GM18873 (cell line): ENCODE measurements at regions not wholly inside any gene's neighbourhood (a gene's known extent, or its start where the extent isn't known, plus 50 kb on each side); places are given as distances from the start of the nearest gene placed in this dataset.
"Not testable (repeated sequence)": the region's sequence is repeated elsewhere in the genome, so short reads cannot be mapped to it uniquely, and the experiment has no call there.

Source experiments
- ATAC-seq: cut with Tn5 transposase; IDR thresholded peaks from one replicate; pipeline ENCODE4 v1.9.1; 2021; ENCODE audit warnings: mild to moderate bottlenecking, moderate library complexity, moderate number of reproducible peaks; ENCODE audit not compliant: unreplicated experiment, low FRiP score

- no peak for ATAC-seq
These were observed 59.0 kb downstream of the FASLG start for GRCh38 chr1:172717722-172718465.

GRCh38 chr1:172719066-172719627, 60.2 kb downstream of the FASLG start:
- no peak for ATAC-seq

GRCh38 chr1:172719694-172720138, 60.8 kb downstream of the FASLG start:
- no peak for ATAC-seq

GRCh38 chr1:172720339-172720738, 61.4 kb downstream of the FASLG start:
- no peak for ATAC-seq

- no peak for ATAC-seq
These were observed 64.3 kb downstream of the FASLG start for GRCh38 chr1:172723251-172723650.

GRCh38 chr1:172724232-172724631, 65.3 kb downstream of the FASLG start:
- ATAC-seq: no peak

GRCh38 chr1:172724765-172725613, 66.1 kb downstream of the FASLG start:
- ATAC-seq: peak; percentile 70

GRCh38 chr1:172726740-172727139, 67.8 kb downstream of the FASLG start:
- no peak for ATAC-seq

- no peak for ATAC-seq
These were observed 68.5 kb downstream of the FASLG start for GRCh38 chr1:172727275-172727857.

- no peak for ATAC-seq
These were observed 69.2 kb downstream of the FASLG start for GRCh38 chr1:172727956-172728603.

GRCh38 chr1:172728705-172729104, 69.8 kb downstream of the FASLG start:
- not testable (repeated sequence) for ATAC-seq

GRCh38 chr1:172732427-172732826, 73.5 kb downstream of the FASLG start:
- ATAC-seq: no peak

GRCh38 chr1:172733815-172734214, 74.9 kb downstream of the FASLG start:
- no peak for ATAC-seq

- no peak for ATAC-seq
These were observed 79.5 kb downstream of the FASLG start for GRCh38 chr1:172738389-172738788.

GRCh38 chr1:172742599-172743500, 83.9 kb downstream of the FASLG start:
- no peak for ATAC-seq

- ATAC-seq: peak; percentile 50
These were observed 86.1 kb downstream of the FASLG start for GRCh38 chr1:172745014-172745413.

GRCh38 chr1:172746091-172746949, 87.4 kb downstream of the FASLG start:
- ATAC-seq: peak; percentile 64

GRCh38 chr1:172748201-172748600, 89.3 kb downstream of the FASLG start:
- no peak for ATAC-seq
